SJCRH30 (cell line): ENCODE measurements at regions not wholly inside any gene's neighbourhood (a gene's known extent, or its start where the extent isn't known, plus 50 kb on each side); places are given as distances from the start of the nearest gene placed in this dataset.
A peak's percentile ranks its signal among the peaks of the same experiment; 100 is the strongest.
"Not testable (repeated sequence)": the region's sequence is repeated elsewhere in the genome, so short reads cannot be mapped to it uniquely, and the experiment has no call there.

Experiments used
- DNase-seq, 2 experiments: peaks; one replicate each; pipeline ENCODE4 v3.0.0-alpha.2; 2015 to 2020
- H3K27ac ChIP-seq: fragments of 250-450 bp; sonication (Bioruptor Pico); 2 replicates; pipeline ENCODE4 v1.5.1; 2020; ENCODE audit warnings: mild to moderate bottlenecking, moderate library complexity
- H3K27me3 ChIP-seq: fragments of 250-450 bp; sonication (Bioruptor Pico); 2 replicates; pipeline ENCODE4 v1.5.1; 2020; ENCODE audit warnings: mild to moderate bottlenecking, moderate library complexity
- H3K36me3 ChIP-seq: fragments of 250-450 bp; sonication (Bioruptor Pico); 2 replicates; pipeline ENCODE4 v1.5.1; 2020; ENCODE audit warnings: mild to moderate bottlenecking, moderate library complexity
- H3K4me1 ChIP-seq: fragments of 250-450 bp; sonication (Bioruptor Pico); 2 replicates; pipeline ENCODE4 v1.5.1; 2020; ENCODE audit warnings: mild to moderate bottlenecking, moderate library complexity
- H3K4me3 ChIP-seq: fragments of 250-450 bp; sonication (Bioruptor Pico); 2 replicates; pipeline ENCODE4 v1.5.1; 2020; ENCODE audit warnings: mild to moderate bottlenecking, moderate library complexity
- H3K9me3 ChIP-seq: fragments of 250-450 bp; sonication (Bioruptor Pico); replicated peaks from 2 replicates; pipeline ENCODE4 v1.5.1; 2020; ENCODE audit warnings: mild to moderate bottlenecking, moderate library complexity

DNA sequence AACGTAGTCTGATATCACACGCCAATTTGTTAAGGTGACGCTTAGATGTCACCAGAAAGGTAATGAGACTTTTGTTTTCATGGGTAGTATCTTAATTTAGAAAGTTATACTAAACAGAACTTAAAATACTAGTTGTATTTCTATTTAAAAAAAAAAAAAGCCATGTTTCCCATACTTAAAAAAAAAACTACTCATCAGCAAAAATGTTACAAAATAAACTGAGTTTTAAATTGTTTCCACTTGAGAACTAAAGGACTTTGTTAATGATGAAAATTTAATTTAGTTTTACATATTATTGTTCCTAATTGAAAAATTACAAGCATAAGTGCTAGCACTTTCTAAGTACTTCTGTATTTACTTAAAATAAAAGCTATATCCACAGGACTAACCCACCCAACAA is 300.8 kb upstream of the ATP11B start:
- H3K4me1 ChIP-seq = peaks cover 4% of the 10 kb centered on the region; the same call in 1 of the 2 replicates
- H3K27me3 ChIP-seq = no peaks in the 10 kb centered on the region
- no peak overlapping the region for H3K4me3 ChIP-seq
- no peak overlapping the region for H3K27ac ChIP-seq
- H3K36me3 ChIP-seq = no peaks in the 10 kb centered on the region
- no peak for DNase-seq
- H3K9me3 ChIP-seq = no peaks in the 10 kb centered on the region

DNA sequence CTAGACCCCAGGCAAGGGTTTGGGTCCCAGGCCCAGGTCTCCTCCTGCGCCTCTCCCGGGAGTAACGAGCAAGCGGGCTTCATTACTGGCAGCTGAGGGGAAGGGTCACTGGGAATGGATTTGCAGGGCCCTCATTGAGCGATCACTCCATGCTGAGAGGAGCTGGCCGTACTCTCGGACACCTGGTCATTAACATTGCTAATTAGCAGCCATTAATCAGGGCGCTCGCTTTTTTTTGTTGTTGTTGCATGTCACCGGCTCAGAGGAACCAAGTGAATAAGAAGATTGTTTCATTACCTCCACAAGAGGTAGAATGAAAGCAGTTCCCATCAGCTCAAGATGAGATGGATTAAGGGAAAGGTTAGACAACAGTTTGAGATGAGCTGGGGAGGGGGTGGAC is 293.0 kb upstream of the ATP11B start:
- Histone ChIP-seq H3K9me3 (no peaks in the 10 kb centered on the region), H3K4me3 (no peak overlapping the region), H3K36me3 (no peaks in the 10 kb centered on the region), H3K27me3 (no peaks in the 10 kb centered on the region), H3K27ac (no peak overlapping the region), H3K4me1 (peaks cover 3% of the 10 kb centered on the region; the same call in 1 of the 2 replicates)
- no peak for DNase-seq

DNA sequence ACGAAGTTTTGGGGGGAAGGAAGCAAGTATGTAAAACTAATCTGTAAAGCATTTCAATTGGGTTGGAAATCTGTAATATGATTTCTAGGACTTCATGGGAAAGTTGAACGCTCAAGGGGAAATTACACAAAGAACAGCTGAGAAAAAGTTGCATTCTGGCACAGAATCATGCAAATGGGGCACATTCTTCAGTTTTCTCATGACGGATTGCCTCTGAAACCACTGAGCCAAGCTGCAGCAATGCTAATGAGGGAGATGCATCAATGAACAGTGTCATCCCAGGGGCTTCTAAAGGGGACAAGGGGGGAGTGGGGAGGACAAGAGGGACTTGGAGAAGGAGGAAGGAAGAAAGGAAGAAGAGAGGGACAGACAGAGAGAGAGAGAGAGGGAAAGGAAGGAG is 291.4 kb upstream of the ATP11B start:
- Histone ChIP-seq H3K4me3 (no peak overlapping the region), H3K27ac (no peak overlapping the region), H3K9me3 (no peaks in the 10 kb centered on the region), H3K27me3 (no peaks in the 10 kb centered on the region), H3K36me3 (no peaks in the 10 kb centered on the region), H3K4me1 (peaks cover 3% of the 10 kb centered on the region; the same call in 1 of the 2 replicates)
- DNase-seq = peak in 1 of 2 experiments; percentile 24

DNA sequence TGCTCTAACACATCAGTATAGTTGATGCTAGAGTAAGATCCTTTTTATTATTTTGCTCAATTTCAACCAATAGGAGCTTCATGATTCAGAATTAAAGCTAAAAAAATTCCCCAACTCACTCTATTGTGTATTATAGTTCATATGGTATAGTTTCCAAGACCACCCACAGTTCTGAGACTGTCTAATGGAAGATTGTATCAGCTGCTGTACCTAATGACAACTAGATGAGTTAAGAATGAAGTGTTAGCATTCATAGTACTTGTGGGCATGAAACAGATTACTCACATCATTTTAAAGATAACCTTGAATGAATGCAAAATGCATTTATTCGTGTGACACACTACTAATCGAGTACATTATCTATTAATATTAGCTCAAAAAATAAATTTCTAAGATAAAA is 289.9 kb upstream of the ATP11B start:
- Histone ChIP-seq H3K4me3 (no peak overlapping the region), H3K36me3 (no peaks in the 10 kb centered on the region), H3K4me1 (peaks cover 3% of the 10 kb centered on the region; the same call in 1 of the 2 replicates), H3K27me3 (no peaks in the 10 kb centered on the region), H3K27ac (no peak overlapping the region), H3K9me3 (no peaks in the 10 kb centered on the region)
- DNase-seq = peak in 1 of 2 experiments; percentile 47

- H3K27ac ChIP-seq = no peak overlapping the region
- no peaks in the 10 kb centered on the region for H3K27me3 ChIP-seq
- no peak for DNase-seq
- no peaks in the 10 kb centered on the region for H3K4me1 ChIP-seq
- H3K9me3 ChIP-seq = no peaks in the 10 kb centered on the region
- no peaks in the 10 kb centered on the region for H3K36me3 ChIP-seq
- H3K4me3 ChIP-seq = no peak overlapping the region
These were observed 284.2 kb upstream of the ATP11B start for GRCh38 chr3:182508919-182509711.

GRCh38 chr3:182509844-182510460 is 283.4 kb upstream of the ATP11B start:
- no peaks in the 10 kb centered on the region for H3K4me1 ChIP-seq
- H3K27me3 ChIP-seq = no peaks in the 10 kb centered on the region
- no peaks in the 10 kb centered on the region for H3K9me3 ChIP-seq
- H3K4me3 ChIP-seq = no peak overlapping the region
- no peaks in the 10 kb centered on the region for H3K36me3 ChIP-seq
- H3K27ac ChIP-seq = no peak overlapping the region
- DNase-seq = no peak

GRCh38 chr3:182514236-182514964 is 278.9 kb upstream of the ATP11B start:
- Histone ChIP-seq H3K36me3 (no peaks in the 10 kb centered on the region), H3K27me3 (no peaks in the 10 kb centered on the region), H3K27ac (no peak overlapping the region), H3K4me3 (no peak overlapping the region), H3K9me3 (no peaks in the 10 kb centered on the region), H3K4me1 (no peaks in the 10 kb centered on the region)
- no peak for DNase-seq

GRCh38 chr3:182516597-182517336 is 276.5 kb upstream of the ATP11B start:
- Histone ChIP-seq H3K36me3 (no peaks in the 10 kb centered on the region), H3K4me3 (no peak overlapping the region)
- DNase-seq = no peak

DNA sequence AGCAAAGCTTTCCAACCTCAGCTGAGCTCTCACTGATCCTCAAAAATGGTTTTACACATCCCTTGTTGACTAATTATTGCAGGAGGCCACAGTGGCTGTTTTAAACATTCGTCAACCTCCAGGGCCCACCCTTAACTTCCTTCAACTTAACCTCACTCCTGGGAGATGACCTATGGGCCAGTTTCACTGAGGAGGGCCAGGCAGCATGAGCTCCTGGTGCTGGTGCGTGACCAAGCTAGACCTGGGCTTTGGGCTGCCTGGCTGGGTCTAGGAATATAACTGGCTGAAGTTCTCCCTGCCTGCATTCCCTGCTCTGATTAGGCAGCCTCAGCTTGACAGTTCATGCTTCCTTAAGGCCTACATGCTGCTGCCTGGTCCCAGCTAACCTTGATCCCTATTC is 273.7 kb upstream of the ATP11B start:
- Histone ChIP-seq H3K36me3 (no peaks in the 10 kb centered on the region), H3K4me1 (no peaks in the 10 kb centered on the region), H3K27me3 (no peaks in the 10 kb centered on the region), H3K4me3 (no peak overlapping the region), H3K9me3 (no peaks in the 10 kb centered on the region), H3K27ac (no peak overlapping the region)
- DNase-seq = no peak

More at GRCh38 chr3:182516597-182517336, 276.5 kb upstream of the ATP11B start:
- no peaks in the 10 kb centered on the region for H3K9me3 ChIP-seq
- H3K27me3 ChIP-seq = no peaks in the 10 kb centered on the region
- no peak overlapping the region for H3K27ac ChIP-seq
- no peaks in the 10 kb centered on the region for H3K4me1 ChIP-seq

DNA sequence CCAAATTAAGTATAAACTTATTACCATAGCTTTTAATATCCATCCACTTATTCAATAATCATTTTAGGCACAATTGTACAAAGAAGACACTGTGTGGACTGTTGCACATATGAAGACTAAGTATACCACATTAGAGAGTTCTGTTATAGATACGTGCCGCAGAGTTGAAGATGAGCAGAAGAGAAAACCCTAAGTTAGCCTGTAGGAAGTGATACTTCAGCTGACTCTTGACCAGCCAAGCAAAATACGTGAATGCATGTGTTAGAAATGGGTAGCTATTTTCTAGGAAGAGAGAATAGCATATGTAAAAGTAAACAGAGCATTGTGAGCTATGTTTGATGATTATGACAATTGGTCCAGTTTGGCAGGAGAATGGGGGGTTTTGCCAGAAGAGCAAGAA is 272.0 kb upstream of the ATP11B start:
- no peak for DNase-seq
- no peaks in the 10 kb centered on the region for H3K27me3 ChIP-seq
- no peaks in the 10 kb centered on the region for H3K9me3 ChIP-seq
- H3K4me1 ChIP-seq = no peaks in the 10 kb centered on the region; the same call in 1 of the 2 replicates
- H3K36me3 ChIP-seq = no peaks in the 10 kb centered on the region
- H3K27ac ChIP-seq = no peak overlapping the region
- no peak overlapping the region for H3K4me3 ChIP-seq

GRCh38 chr3:182523424-182523823 is 269.9 kb upstream of the ATP11B start:
- not testable (repeated sequence) for H3K9me3 ChIP-seq, H3K27ac ChIP-seq, H3K4me1 ChIP-seq, DNase-seq, H3K36me3 ChIP-seq, H3K27me3 ChIP-seq, H3K4me3 ChIP-seq

DNA sequence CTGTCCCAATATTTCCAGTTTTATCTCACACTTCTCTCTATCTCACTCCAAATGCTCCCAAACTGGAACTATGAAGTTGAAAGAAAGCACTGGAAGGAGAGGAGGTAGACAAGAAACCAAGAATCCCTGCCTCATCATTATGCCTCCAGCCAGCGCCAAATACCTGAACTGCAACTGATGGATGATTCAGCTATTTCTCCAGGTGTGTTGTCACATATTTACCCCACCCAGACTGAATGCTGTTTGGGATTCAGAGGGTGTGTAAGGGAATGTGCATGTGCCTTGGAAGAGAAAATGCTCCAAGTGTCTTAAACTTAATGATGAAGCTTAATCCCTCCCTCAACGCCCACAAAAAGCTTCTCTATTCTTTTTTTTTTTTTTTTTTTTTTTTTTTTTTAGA is 269.5 kb upstream of the ATP11B start:
- H3K9me3 ChIP-seq = no peaks in the 10 kb centered on the region
- no peak overlapping the region for H3K27ac ChIP-seq
- H3K4me1 ChIP-seq = no peaks in the 10 kb centered on the region; the same call in 1 of the 2 replicates
- DNase-seq = no peak
- H3K36me3 ChIP-seq = no peaks in the 10 kb centered on the region
- no peak overlapping the region for H3K4me3 ChIP-seq
- H3K27me3 ChIP-seq = no peaks in the 10 kb centered on the region

DNA sequence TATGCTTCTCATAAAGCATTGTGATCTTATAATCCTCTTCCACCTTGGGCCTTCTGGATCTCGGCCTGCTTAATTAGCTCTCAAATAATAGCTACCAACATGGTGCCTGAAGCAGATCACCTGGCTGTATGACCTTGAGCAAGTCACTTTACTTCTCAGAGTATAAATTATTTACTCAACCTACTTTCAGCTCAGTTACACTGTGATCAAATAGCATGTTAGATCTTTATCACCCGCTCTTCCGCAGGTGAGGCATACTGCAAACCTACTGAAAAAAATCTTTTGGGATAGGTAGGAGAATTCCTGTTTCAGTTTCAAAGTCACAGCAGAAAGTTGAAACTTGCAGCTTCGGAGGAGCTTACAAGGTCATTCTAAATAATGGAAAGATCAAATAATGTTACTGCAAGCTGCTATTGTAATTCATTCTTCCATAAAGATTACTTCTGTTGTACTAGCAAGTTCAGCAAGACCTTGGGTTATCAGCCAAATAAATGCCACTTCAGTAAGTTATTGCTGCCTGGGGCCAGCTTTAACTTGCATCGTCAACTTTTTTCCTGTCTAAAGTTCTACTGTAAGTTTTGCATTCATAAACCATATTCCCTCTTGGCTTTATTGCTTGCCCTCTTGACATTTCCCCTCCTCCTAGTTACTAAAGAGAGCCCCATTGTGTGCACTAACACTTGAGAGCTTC is 268.4 kb upstream of the ATP11B start:
- H3K27me3 ChIP-seq = no peaks in the 10 kb centered on the region
- H3K36me3 ChIP-seq = no peaks in the 10 kb centered on the region
- no peak overlapping the region for H3K4me3 ChIP-seq
- DNase-seq = no peak
- H3K27ac ChIP-seq = no peak overlapping the region
- no peaks in the 10 kb centered on the region; the same call in 1 of the 2 replicates for H3K4me1 ChIP-seq
- no peaks in the 10 kb centered on the region for H3K9me3 ChIP-seq

- Histone ChIP-seq H3K9me3 (no peaks in the 10 kb centered on the region), H3K4me3 (no peak overlapping the region), H3K27me3 (no peaks in the 10 kb centered on the region), H3K4me1 (no peaks in the 10 kb centered on the region; the same call in 1 of the 2 replicates), H3K27ac (no peak overlapping the region), H3K36me3 (no peaks in the 10 kb centered on the region)
- DNase-seq = no peak
These were observed 267.4 kb upstream of the ATP11B start for GRCh38 chr3:182525766-182526374.
